Dedifferentiated amniotic fluid mesenchymal stem cell (primary cell): ENCODE measurements at regions not wholly inside any gene's neighbourhood (a gene's known extent, or its start where the extent isn't known, plus 50 kb on each side); places are given as distances from the start of the nearest gene placed in this dataset.
"Not testable (repeated sequence)": the region's sequence is repeated elsewhere in the genome, so short reads cannot be mapped to it uniquely, and the experiment has no call there.

Experiments used
- DNase-seq: peaks from one replicate; pipeline ENCODE4 v3.0.0-alpha.2; 2016; ENCODE audit errors: extremely low spot score

DNA sequence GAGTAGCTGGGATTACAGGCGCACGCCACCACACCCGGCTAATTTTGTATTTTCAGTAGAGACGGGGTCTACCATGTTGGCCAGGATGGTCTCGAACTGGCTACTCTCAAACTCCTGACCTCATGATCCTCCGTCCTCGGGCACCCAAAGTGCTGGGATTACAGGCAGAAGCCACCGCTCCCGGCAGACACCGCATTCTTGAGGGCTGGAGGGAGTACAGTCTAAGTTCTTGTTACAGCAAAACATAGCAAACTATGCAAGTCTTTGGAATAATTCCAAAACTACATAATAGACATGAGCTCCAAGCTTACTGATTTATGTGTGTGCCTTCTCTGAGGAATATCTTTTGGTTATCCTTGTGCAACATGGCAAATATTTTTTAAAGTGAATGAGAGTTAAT, 299.1 kb upstream of the ZNF658 start:
- peak; percentile 15 for DNase-seq

DNA sequence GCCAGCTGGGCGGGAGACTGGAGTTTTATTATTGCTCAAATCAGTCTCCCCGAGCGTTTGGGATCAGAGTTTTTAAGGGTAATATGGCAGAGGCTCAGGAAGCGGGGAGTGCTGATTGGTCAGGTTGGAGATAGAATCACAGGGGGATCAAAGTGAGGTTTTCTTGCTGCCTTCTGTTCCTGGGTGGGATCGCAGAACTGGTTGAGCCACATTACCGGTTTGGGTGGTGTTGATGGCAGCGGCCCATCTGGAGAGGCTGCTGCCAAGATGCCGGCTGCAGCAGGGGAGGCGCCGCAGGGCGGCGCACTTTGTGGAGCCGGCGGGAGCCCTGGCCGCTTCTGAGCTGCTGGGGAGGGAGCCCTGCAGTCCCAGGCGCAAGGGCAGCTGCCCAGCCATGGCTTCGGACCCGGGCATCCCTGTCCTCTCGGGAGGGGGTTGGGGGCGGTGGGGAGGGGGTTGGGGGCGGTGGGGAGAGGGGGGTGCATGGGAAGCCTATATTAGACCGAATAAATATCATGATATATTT, 268.9 kb upstream of the ZNF658 start:
- not testable (repeated sequence) for DNase-seq

DNA sequence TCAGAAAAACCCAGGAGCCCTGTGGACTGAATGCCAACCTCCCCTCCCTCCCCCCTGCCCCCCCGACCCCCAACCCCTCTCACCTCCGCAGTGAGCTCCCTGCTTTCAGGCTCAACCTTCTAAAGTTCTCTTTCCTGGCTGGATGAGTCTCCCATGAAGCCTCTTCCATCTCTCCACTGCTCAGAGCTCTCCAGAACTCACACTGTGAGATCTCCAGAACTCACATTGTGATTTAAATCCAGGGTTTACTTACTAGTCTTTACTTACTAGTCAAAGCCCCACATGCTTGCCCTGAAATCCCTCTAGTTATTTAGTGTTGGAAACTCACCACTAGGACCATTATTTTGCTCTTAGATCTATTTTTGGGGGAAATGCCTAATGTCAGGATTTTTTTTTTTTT, 252.8 kb upstream of the ZNF658 start:
- DNase-seq: not testable (repeated sequence)

DNA sequence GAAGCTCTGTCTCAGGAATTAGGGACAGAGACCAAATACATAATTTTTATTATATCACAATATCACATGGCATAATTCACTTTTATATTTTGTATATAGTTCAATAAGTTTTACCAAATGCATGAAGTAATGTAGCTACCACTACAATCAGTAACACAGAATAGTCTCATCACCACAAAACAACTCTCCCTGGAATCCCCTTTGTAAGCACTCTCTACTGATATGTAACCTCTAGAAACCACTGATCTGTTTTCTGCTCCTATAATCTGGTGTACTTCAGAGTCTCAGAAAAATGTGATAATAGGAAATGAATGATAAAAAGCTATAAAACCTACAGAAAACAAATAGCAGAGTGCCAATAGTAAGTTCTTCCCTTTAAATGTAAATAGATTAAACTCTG, 210.3 kb upstream of the ZNF658 start:
- DNase-seq: not testable (repeated sequence)

GRCh38 chr9:66695561-66696240, 204.8 kb upstream of the ZNF658 start:
- DNase-seq: not testable (repeated sequence)

DNA sequence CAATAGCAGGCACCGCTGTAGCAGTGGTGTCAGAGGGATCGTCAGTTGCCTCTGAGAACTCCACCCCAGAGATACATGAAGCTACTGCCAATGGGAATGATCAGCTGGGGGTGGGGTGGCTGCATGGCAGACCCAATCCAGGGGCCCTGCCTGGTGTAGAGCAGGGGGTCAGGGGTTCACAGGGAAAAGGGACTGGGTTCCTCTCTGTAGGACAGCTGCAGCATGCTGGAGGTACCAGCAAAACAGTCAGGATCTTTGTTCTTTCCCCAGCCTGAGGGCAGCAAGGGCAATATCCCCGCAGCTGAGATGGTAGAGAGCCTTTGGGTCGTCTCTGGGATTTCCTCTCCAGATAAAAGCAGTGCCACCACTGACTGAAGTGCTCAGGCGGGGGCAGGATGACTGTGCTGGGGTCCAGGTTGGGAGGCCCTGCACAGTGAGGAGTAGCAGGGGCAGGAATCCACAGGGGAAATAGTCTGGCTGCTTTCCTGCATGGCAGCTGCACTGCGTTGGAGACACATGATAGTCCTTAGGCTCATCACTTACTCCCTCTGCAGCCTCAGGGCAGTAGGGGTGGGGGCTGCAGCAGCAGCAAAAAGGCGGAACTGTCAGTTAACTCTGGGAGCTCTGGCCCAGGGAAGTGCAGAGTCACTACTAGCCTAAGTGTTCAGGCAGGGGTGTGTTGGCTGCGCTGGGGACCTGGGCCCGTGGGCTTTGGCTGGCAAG, 203.0 kb upstream of the ZNF658 start:
- DNase-seq: not testable (repeated sequence)

DNA sequence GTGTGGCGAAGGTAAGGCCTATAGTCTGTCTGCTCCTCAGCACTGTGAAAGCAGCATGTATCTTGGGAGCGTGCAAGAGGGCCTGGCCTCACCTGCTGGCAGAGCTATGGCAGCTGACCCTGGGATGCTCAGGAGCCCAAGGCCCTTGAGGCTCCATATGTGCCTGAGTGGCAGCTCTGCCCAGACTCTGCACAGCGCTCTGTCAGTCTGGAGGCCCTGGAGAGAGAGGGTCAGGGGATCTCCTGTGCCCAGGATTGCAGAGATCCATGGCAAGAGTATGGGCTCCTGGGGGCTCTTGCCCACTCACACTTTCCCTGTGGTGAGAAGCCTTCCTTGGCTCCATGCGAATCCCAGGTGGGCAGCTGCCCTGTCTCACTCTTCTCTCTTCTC, 202.5 kb upstream of the ZNF658 start:
- DNase-seq: not testable (repeated sequence)

- DNase-seq: not testable (repeated sequence)
Observed at GRCh38 chr9:66701411-66702377, 198.8 kb upstream of the ZNF658 start.

- not testable (repeated sequence) for DNase-seq
Observed at GRCh38 chr9:66711553-66711952, 189.0 kb upstream of the ZNF658 start.

DNA sequence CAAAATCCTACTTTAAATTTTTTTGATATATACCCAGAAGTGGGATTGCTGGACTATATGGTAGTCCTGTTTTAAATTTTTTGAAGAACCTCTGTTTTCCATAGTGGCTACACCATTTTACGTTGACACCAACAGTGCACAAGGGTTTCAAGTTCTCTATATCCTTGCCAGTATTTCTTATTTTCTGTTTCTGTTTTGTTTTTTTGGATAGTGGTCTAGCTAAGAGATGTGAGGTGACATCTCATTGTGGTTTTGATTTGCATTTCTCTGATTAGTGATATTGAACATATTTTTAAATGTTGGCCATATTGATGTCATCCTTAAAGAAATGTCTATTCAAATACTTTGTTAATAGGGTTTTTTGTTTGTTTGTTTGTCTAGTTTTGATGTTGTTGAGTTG, 187.7 kb upstream of the ZNF658 start:
- DNase-seq: not testable (repeated sequence)

- not testable (repeated sequence) for DNase-seq
Observed at GRCh38 chr9:66713552-66713951, 187.0 kb upstream of the ZNF658 start.

GRCh38 chr9:66720845-66721244, 179.7 kb upstream of the ZNF658 start:
- DNase-seq: not testable (repeated sequence)

GRCh38 chr9:66727540-66727939, 173.0 kb upstream of the ZNF658 start:
- DNase-seq: not testable (repeated sequence)

DNA sequence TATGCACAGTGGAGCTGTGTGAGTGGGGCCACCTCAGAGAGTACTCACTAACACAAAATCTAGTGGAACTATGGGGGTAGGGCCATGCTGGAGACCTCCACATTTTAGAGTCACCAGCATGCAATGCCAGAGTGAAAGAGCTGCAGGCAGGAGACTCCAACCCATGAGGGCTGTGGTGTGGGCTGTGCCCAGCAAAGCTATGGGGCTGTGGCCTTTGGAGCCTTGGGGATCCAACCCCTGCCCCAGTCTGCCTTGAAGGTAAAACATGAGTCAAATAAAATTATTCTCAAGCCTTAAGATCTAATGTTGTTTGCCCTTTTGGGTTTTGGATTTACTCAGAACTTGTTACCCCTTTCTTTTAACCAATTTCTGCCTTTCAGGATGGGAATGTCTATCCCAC, 163.8 kb upstream of the ZNF658 start:
- DNase-seq: not testable (repeated sequence)

- DNase-seq: not testable (repeated sequence)
Observed at GRCh38 chr9:66738418-66738817, 162.1 kb upstream of the ZNF658 start.

- DNase-seq: not testable (repeated sequence)
Observed at GRCh38 chr9:66740136-66740535, 160.4 kb upstream of the ZNF658 start.

GRCh38 chr9:66745846-66746245, 154.7 kb upstream of the ZNF658 start:
- not testable (repeated sequence) for DNase-seq

GRCh38 chr9:66752324-66752923, 148.1 kb upstream of the ZNF658 start:
- DNase-seq: not testable (repeated sequence)

- not testable (repeated sequence) for DNase-seq
Observed at GRCh38 chr9:66759825-66760492, 140.6 kb upstream of the ZNF658 start.

DNA sequence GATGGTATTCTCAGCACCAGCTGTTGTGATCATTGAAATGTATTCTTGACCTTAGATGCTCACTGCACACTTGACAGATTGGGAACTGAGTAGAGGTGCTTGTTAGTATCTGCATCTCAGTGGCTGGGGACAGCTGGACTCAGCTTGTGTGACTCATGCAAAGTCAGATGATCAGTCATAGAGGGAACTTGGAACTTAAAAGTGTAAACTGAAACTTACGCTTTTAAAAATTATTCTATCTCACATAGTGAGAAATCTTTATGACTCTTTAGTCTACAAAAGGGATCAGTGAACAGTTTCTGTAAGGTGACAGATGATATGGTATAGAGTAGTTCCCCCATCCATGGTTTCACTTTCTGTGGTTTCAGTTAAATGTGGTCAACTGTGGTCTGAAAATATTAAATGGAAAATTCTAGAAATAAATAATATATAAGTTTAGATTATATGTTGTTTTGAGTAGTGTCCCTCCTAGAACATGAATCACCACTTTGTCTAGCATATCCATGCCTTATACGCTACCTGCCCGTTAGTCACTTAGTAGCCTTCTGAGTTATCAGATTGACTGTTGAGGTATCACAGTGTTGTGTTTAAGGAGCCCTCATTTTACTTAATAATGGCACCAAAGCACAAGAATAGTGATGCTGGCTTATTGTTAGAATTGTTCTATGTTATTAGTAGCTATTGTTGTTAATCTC, 135.6 kb upstream of the ZNF658 start:
- DNase-seq: not testable (repeated sequence)
